Nephron (organoid): ENCODE measurements at regions not wholly inside any gene's neighbourhood (a gene's known extent, or its start where the extent isn't known, plus 50 kb on each side); places are given as distances from the start of the nearest gene placed in this dataset.

ENCODE experiments used
- H3K27ac Mint-ChIP-seq, 3 experiments: 2 replicates each; pipeline ENCODE4 v1.8.0; 2020; ENCODE audit warnings: mixed read lengths in 3 of 3, mild to moderate bottlenecking in 2 of 3, moderate library complexity in 1 of 3
- H3K27me3 Mint-ChIP-seq: 2 replicates; pipeline ENCODE4 v1.8.0; 2021; ENCODE audit warnings: low read depth, mild to moderate bottlenecking, moderate library complexity, mixed read lengths
- H3K36me3 Mint-ChIP-seq: 2 replicates; pipeline ENCODE4 v1.8.0; 2020; ENCODE audit warnings: low read depth, mixed read lengths
- H3K4me1 Mint-ChIP-seq: 2 replicates; pipeline ENCODE4 v1.8.0; 2020; ENCODE audit warnings: mixed read lengths
- H3K4me3 Mint-ChIP-seq, 3 experiments: 2 replicates each; pipeline ENCODE4 v1.8.0; 2020; ENCODE audit warnings: mild to moderate bottlenecking in 3 of 3, mixed read lengths in 3 of 3, moderate library complexity in 2 of 3
- H3K9me3 Mint-ChIP-seq: 2 replicates; pipeline ENCODE4 v1.8.0; 2020; ENCODE audit warnings: mixed read lengths
- CTCF ChIP-seq, 3 experiments: fragments of 200-600 bp; sonication (generic); IDR thresholded peaks; one replicate each; pipeline ENCODE4 v1.5.0; 2021; ENCODE audit warnings: antibody characterized with exemption in 3 of 3; ENCODE audit not compliant: unreplicated experiment in 3 of 3

GRCh38 chr22:25447067-25447685, 117.3 kb upstream of the GRK3 start:
- Mint-ChIP-seq H3K27ac (peak overlapping the region; percentile 78 to 92 (median 91)), H3K4me3 (peak overlapping the region; percentile 94 to 95 (median 94)), H3K4me1 (peaks cover 38% of the 10 kb centered on the region), H3K36me3 (no peaks in the 10 kb centered on the region), H3K9me3 (no peaks in the 10 kb centered on the region), H3K27me3 (no peaks in the 10 kb centered on the region)
- no peak for TF ChIP-seq CTCF (IDR thresholded peaks at IDR 0.05; ENCODE audit: unreplicated experiment in 3 of 3)

GRCh38 chr22:25447686-25448434, 116.6 kb upstream of the GRK3 start:
- Mint-ChIP-seq H3K27ac (peak overlapping the region; percentile 78 to 92 (median 91)), H3K9me3 (no peaks in the 10 kb centered on the region), H3K36me3 (no peaks in the 10 kb centered on the region), H3K4me1 (peaks cover 45% of the 10 kb centered on the region), H3K4me3 (peak overlapping the region; percentile 94 to 95 (median 94)), H3K27me3 (no peaks in the 10 kb centered on the region)
- TF ChIP-seq CTCF (IDR thresholded peaks at IDR 0.05; ENCODE audit: unreplicated experiment in 3 of 3) = peak; percentile 82 to 91 (median 91)

DNA sequence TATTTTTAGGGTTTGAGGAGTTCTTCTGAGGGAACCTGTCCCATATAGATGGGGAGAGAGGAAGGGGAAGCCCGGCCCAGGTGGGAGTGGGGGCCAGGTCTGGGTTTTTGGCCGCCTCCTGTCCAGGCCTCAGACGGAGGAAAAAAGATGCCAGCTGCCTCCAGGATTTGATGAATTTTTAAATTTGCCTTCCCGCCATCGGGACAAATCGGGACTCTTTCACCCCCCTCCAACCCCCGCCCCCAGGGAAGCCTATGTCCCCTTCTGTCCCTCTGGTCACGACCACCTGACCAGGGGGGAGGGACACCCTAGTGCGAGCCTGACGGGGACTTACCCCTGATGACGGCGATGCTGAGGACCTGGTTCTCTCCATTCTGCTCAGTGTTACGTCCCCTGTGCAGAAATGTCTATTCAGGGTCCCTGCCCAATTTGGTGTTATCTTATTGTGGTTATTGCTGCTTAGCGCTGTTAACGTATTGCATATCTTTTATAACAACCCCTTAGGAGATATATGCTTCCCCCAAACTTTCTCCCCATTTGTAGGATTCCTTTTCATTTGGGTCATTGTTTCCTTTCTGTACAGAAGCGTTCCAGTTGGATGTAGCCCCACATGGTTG, 115.9 kb upstream of the GRK3 start:
- H3K4me1 Mint-ChIP-seq = peaks cover 48% of the 10 kb centered on the region
- peaks cover under 1% of the 10 kb centered on the region for H3K36me3 Mint-ChIP-seq
- TF ChIP-seq CTCF (IDR thresholded peaks at IDR 0.05; ENCODE audit: unreplicated experiment in 3 of 3) = no peak
- no peaks in the 10 kb centered on the region for H3K9me3 Mint-ChIP-seq
- peak overlapping the region; percentile 94 to 95 (median 94) for H3K4me3 Mint-ChIP-seq
- H3K27me3 Mint-ChIP-seq = no peaks in the 10 kb centered on the region
- H3K27ac Mint-ChIP-seq = peak overlapping the region; percentile 78 to 92 (median 91)

DNA sequence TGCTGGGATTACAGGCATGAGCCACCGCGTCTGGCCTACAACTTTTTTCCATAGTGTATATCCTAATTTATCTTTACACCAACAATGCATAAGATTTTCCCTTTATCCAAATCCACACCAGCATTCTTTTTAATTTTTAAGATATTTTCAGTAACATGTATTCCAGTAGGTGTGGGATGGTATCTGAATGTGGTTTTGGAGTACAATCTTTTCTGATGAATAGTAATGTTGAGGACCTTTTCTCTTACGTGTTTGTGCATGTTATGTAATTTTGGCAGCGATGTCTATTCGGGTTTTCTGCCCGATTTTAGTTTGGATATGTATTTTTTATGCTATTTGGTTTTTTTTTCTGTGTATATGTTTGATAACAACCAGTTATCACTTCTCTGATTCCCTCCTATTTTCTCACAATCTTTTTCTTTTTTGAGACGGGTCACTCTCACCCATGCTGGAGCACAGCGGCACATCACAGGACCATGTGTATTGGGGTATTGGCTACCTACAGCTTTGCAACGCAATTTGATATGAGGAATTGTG, 114.6 kb upstream of the GRK3 start:
- Mint-ChIP-seq H3K4me1 (peaks cover 52% of the 10 kb centered on the region), H3K4me3 (peak overlapping the region; percentile 94 to 95 (median 94)), H3K27ac (peak overlapping the region in 1 of 3 experiments; percentile 42), H3K36me3 (peaks cover 11% of the 10 kb centered on the region), H3K9me3 (no peaks in the 10 kb centered on the region), H3K27me3 (no peaks in the 10 kb centered on the region)
- TF ChIP-seq CTCF (IDR thresholded peaks at IDR 0.05; ENCODE audit: unreplicated experiment in 3 of 3) = no peak

DNA sequence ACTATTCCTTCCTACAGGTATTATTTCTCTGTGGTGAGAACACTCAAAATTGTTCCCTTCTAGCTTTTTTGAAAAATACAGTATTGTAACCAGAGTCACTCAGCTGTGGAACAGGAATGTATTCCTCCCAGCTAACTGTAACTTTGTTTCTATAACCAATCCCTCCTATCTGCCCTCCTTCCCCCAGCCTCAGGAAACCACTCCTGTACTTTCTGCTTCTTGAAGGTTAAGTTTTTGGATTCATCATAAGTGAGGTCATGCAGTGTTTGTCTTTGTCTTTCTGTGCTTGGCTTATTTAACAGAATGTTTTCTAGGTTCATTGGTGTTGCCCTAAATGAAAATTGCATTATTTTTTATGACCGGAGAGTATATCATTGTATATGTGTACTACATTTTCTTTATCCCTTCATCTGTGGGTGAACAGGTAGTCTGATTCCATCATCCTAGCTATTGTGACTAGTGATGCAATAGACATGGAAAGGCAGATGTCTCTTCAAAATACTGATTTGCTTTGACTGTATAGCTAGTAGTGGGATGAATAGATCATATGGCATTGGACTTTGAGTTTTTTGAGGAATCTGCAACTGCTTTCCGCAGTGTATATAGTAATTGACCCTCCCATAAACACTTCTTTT, 112.9 kb upstream of the GRK3 start:
- Mint-ChIP-seq H3K36me3 (peaks cover 19% of the 10 kb centered on the region), H3K9me3 (no peaks in the 10 kb centered on the region), H3K27ac (peak overlapping the region in 2 of 3 experiments; percentile 9 to 11), H3K4me1 (peaks cover 52% of the 10 kb centered on the region), H3K27me3 (no peaks in the 10 kb centered on the region), H3K4me3 (peak overlapping the region; percentile 52 to 66 (median 63))
- TF ChIP-seq CTCF (IDR thresholded peaks at IDR 0.05; ENCODE audit: unreplicated experiment in 3 of 3) = no peak
